Right lobe of liver (tissue), 4 donors: ENCODE measurements at regions not wholly inside any gene's neighbourhood (a gene's known extent, or its start where the extent isn't known, plus 50 kb on each side); places are given as distances from the start of the nearest gene placed in this dataset.

ENCODE experiments used
- CTCF ChIP-seq, 4 donors: fragments of 200-600 bp in 3 of 4; fragments of 450-650 bp in 1 of 4; IDR thresholded peaks; one replicate each; pipeline versions ENCODE4 v1.5.1 to v1.8.0; 2016 to 2022; ENCODE audit warnings: antibody characterized with exemption in 4 of 4, mild to moderate bottlenecking in 2 of 4
- POLR2A ChIP-seq: fragments of 450-650 bp; IDR thresholded peaks from one replicate; pipeline ENCODE4 v1.6.1; 2017; ENCODE audit warnings: antibody characterized with exemption, mild to moderate bottlenecking
- donor health status: DM: no; HTN: no; CAD: no.
- donor health status: DM: no; HTN: no; CAD: no.
- donor health status: DM: no; HTN: yes; CAD: no.

- no peak for TF ChIP-seq CTCF (IDR thresholded peaks at IDR 0.05)
- TF ChIP-seq POLR2A = no peak
Observed at GRCh38 chr10:33126742-33127141, 168.7 kb upstream of the ITGB1 start.
